ENCODE measurements at regions not wholly inside any gene's neighbourhood (a gene's known extent, or its start where the extent isn't known, plus 50 kb on each side); places are given as distances from the start of the nearest gene placed in this dataset.

DNA sequence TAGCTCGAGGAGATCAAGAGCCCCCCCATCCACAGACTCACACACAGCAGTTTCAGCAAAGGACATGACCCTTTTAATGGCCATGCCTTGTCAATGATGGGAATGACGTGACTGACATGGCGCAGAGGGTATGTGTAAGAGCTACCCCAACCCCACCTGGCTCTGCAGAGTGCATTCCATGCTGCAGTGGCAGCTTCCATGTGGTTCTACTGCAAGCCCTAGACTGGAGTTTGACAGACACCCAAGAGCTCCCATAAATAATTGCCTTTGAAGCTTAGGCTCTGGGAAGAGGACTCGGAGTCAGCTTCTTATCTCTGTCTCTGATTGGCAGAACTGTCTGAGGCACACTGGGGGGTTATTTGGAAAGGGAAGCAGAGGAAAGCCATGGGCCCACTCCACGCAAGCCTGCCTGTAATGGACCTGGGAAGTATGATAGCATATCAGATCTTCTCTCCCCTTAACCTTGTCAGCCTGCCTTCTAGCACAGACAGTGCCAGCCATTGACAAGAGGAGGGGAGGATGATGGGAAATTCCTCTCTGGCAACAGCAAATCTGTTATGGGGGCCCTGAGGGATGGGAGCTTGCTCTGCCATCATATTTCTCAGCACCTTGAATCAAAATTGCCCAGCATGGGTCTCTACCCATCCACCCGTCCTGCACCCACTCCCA lies 478.5 kb upstream of the PODXL start:
- DNase-seq (ENCODE audit: insufficient read length, low spot score): no peak
- FAIRE-seq: no peak
- TF ChIP-seq POLR2AphosphoS5 (IDR thresholded peaks at IDR 0.05; ENCODE audit: low read depth, low read length) (no peak), PAX5 (IDR thresholded peaks at IDR 0.05; ENCODE audit: insufficient read depth, low read length, severe bottlenecking) (no peak), POU2F2 (IDR thresholded peaks at IDR 0.05; ENCODE audit: low read depth, low read length) (no peak)

DNA sequence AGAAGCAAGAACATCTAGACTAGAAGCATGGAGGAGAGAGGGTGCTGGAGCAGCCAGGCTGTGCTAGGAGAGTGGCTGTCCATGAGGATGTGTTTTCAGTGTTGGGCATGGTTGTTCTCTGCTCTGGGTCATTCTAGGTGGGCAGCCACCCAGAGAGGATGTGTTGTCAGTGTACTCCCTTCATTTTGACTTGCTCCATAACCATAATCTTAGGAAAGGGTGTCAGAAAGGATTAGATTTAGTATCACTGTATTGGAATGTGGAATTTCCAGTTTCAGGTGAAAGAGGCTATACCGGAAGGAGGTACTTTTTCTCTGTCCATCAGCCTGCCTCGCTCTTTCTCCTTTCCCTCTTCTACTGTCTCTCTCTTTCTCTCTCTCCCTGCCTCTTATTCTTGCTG lies 474.5 kb upstream of the PODXL start:
- FAIRE-seq: no peak
- DNase-seq (ENCODE audit: insufficient read length, low spot score): no peak
- no peak for TF ChIP-seq POLR2A (IDR thresholded peaks at IDR 0.05; ENCODE audit: low read depth, low read length)
- TF ChIP-seq PAX5 (IDR thresholded peaks at IDR 0.05; ENCODE audit: insufficient read depth, low read length, severe bottlenecking): no peak
- no peak for TF ChIP-seq TAF1 (IDR thresholded peaks at IDR 0.05; ENCODE audit: low read depth, low read length)
- no peak for TF ChIP-seq SPI1 (IDR thresholded peaks at IDR 0.05; ENCODE audit: low read depth, low read length)
- no peak for TF ChIP-seq POU2F2 (IDR thresholded peaks at IDR 0.05; ENCODE audit: low read depth, low read length)
- no peak for TF ChIP-seq POLR2AphosphoS5 (IDR thresholded peaks at IDR 0.05; ENCODE audit: low read depth, low read length)

- DNase-seq (ENCODE audit: insufficient read length, low spot score) (no peak), FAIRE-seq (no peak)
- TF ChIP-seq SPI1 (IDR thresholded peaks at IDR 0.05; ENCODE audit: low read depth, low read length) (no peak), POU2F2 (IDR thresholded peaks at IDR 0.05; ENCODE audit: low read depth, low read length) (no peak), PAX5 (IDR thresholded peaks at IDR 0.05; ENCODE audit: insufficient read depth, low read length, severe bottlenecking) (no peak)
These were observed 473.7 kb upstream of the PODXL start for GRCh38 chr7:132030086-132030568.

DNA sequence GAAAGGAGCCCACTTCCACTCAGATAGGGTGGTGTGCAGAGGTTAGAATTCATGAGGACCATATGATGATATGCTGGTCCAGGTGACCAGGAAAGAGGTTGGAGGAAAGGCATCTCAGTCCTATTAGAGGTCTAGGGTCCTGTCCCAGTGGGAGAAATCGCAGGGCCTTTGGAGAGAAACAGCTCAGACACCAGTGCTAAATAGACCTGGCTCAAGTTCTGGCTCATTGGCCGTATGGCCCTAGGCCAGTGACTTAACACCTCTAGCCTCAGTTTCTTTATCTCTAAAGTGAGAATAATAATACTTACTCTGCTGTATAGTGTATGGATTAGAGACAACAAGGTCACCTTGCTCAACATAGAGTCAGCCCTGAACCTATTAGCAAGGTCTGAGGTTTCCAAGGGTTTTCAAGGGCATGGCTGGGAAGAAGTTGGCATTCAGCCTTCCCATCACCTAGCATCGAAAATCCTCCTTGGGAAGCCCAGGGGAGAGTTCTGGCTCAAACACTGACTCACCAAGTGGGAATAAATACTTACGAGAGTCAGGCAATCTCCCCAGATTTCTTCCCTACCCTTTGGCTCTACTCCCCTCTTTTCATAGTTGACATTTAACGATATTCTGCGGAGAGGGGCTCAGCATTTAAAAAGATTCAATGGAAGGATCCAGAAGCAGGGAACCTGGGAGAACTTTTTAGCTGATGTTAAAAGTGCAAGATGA lies 473.1 kb upstream of the PODXL start:
- no peak for TF ChIP-seq POLR2A (IDR thresholded peaks at IDR 0.05; ENCODE audit: low read depth, low read length)
- FAIRE-seq: no peak
- no peak for DNase-seq (ENCODE audit: insufficient read length, low spot score)

GRCh38 chr7:132028144-132028920 lies 471.9 kb upstream of the PODXL start:
- DNase-seq (ENCODE audit: insufficient read length, low spot score) (no peak), FAIRE-seq (no peak)
- TF ChIP-seq TAF1 (IDR thresholded peaks at IDR 0.05; ENCODE audit: low read depth, low read length) (no peak), SPI1 (IDR thresholded peaks at IDR 0.05; ENCODE audit: low read depth, low read length) (no peak), POLR2AphosphoS5 (IDR thresholded peaks at IDR 0.05; ENCODE audit: low read depth, low read length) (no peak), PAX5 (IDR thresholded peaks at IDR 0.05; ENCODE audit: insufficient read depth, low read length, severe bottlenecking) (no peak), POU2F2 (IDR thresholded peaks at IDR 0.05; ENCODE audit: low read depth, low read length) (no peak), POLR2A (IDR thresholded peaks at IDR 0.05; ENCODE audit: low read depth, low read length) (no peak)

- no peak for FAIRE-seq
- no peak for DNase-seq (ENCODE audit: insufficient read length, low spot score)
- no peak for TF ChIP-seq TAF1 (IDR thresholded peaks at IDR 0.05; ENCODE audit: low read depth, low read length)
- no peak for TF ChIP-seq POU2F2 (IDR thresholded peaks at IDR 0.05; ENCODE audit: low read depth, low read length)
- TF ChIP-seq POLR2A (IDR thresholded peaks at IDR 0.05; ENCODE audit: low read depth, low read length): no peak
- TF ChIP-seq POLR2AphosphoS5 (IDR thresholded peaks at IDR 0.05; ENCODE audit: low read depth, low read length): no peak
- TF ChIP-seq SPI1 (IDR thresholded peaks at IDR 0.05; ENCODE audit: low read depth, low read length): no peak
These were observed 467.9 kb upstream of the PODXL start for GRCh38 chr7:132024290-132024689.

DNA sequence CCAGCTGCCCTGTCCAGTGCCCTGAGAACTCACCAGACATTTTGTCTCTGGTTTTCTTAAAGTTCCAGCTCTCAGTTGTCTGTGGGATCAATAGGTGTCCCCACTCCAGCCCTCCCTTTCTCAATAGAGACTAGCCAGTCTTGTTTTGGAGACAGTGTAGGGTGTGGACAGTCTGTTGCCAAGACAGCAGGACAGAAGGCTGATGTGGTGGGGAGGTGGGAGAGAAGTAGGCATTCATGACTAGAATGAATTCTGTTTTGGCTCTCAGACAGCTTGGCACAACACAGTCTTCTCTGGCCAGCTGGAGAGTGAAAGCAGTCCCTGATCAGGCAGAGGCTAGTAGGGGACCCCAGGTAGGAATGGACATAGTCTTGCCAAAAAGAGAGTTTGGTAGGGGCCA lies 467.0 kb upstream of the PODXL start:
- TF ChIP-seq TAF1 (IDR thresholded peaks at IDR 0.05; ENCODE audit: low read depth, low read length) (no peak), POLR2A (IDR thresholded peaks at IDR 0.05; ENCODE audit: low read depth, low read length) (no peak), POLR2AphosphoS5 (IDR thresholded peaks at IDR 0.05; ENCODE audit: low read depth, low read length) (no peak), POU2F2 (IDR thresholded peaks at IDR 0.05; ENCODE audit: low read depth, low read length) (no peak), SPI1 (IDR thresholded peaks at IDR 0.05; ENCODE audit: low read depth, low read length) (no peak), PAX5 (IDR thresholded peaks at IDR 0.05; ENCODE audit: insufficient read depth, low read length, severe bottlenecking) (no peak)
- no peak for DNase-seq (ENCODE audit: insufficient read length, low spot score)
- no peak for FAIRE-seq

GRCh38 chr7:132022188-132022587 lies 465.8 kb upstream of the PODXL start:
- TF ChIP-seq POLR2A (IDR thresholded peaks at IDR 0.05; ENCODE audit: low read depth, low read length) (no peak), PAX5 (IDR thresholded peaks at IDR 0.05; ENCODE audit: insufficient read depth, low read length, severe bottlenecking) (no peak), POU2F2 (IDR thresholded peaks at IDR 0.05; ENCODE audit: low read depth, low read length) (no peak), SPI1 (IDR thresholded peaks at IDR 0.05; ENCODE audit: low read depth, low read length) (no peak), TAF1 (IDR thresholded peaks at IDR 0.05; ENCODE audit: low read depth, low read length) (no peak), POLR2AphosphoS5 (IDR thresholded peaks at IDR 0.05; ENCODE audit: low read depth, low read length) (no peak)
- no peak for FAIRE-seq
- DNase-seq (ENCODE audit: insufficient read length, low spot score): no peak

GRCh38 chr7:132019703-132020102 lies 463.3 kb upstream of the PODXL start:
- FAIRE-seq: no peak
- TF ChIP-seq TAF1 (IDR thresholded peaks at IDR 0.05; ENCODE audit: low read depth, low read length): no peak
- TF ChIP-seq SPI1 (IDR thresholded peaks at IDR 0.05; ENCODE audit: low read depth, low read length): no peak
- no peak for DNase-seq (ENCODE audit: insufficient read length, low spot score)

DNA sequence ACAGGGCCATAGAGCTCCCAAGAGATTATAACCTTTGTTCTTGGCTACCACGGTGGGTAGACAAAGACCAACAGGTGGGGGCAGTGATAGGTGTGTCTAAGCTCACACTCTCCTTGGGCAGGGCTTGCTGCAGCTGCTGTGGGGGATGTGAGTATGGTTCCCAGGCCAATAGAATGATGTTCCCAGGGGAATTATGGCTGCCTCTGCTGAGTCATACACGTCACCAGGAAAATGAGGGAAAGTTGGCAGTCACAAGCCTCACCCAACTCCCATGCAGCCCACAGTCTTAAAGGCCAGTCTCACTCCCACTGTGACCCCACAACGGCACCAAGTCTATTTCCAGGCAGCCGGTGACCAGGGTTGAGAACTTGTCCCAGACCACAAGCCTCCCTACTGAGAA lies 453.4 kb upstream of the PODXL start:
- TF ChIP-seq POU2F2 (IDR thresholded peaks at IDR 0.05; ENCODE audit: low read depth, low read length) (no peak), POLR2AphosphoS5 (IDR thresholded peaks at IDR 0.05; ENCODE audit: low read depth, low read length) (no peak), SPI1 (IDR thresholded peaks at IDR 0.05; ENCODE audit: low read depth, low read length) (no peak), TAF1 (IDR thresholded peaks at IDR 0.05; ENCODE audit: low read depth, low read length) (no peak), POLR2A (IDR thresholded peaks at IDR 0.05; ENCODE audit: low read depth, low read length) (no peak), PAX5 (IDR thresholded peaks at IDR 0.05; ENCODE audit: insufficient read depth, low read length, severe bottlenecking) (no peak)
- DNase-seq (ENCODE audit: insufficient read length, low spot score) (no peak), FAIRE-seq (no peak)
